Neural crest cell (in vitro differentiated cells): ENCODE measurements at regions not wholly inside any gene's neighbourhood (a gene's known extent, or its start where the extent isn't known, plus 50 kb on each side); places are given as distances from the start of the nearest gene placed in this dataset.

Source experiments
- DNase-seq: peaks from one replicate; pipeline ENCODE4 v3.0.0; 2021; ENCODE audit warnings: low read depth, mixed read lengths, low spot score
- H3K27ac Mint-ChIP-seq: one replicate; pipeline ENCODE4 v1.8.0; 2021; ENCODE audit warnings: mild to moderate bottlenecking, mixed read lengths; ENCODE audit not compliant: unreplicated experiment
- H3K27me3 Mint-ChIP-seq: 2 replicates; pipeline ENCODE4 v1.8.0; 2021; ENCODE audit warnings: low read depth, mild to moderate bottlenecking, mixed read lengths
- H3K36me3 Mint-ChIP-seq: 2 replicates; pipeline ENCODE4 v1.8.0; 2021; ENCODE audit warnings: low read depth, mild to moderate bottlenecking, mixed read lengths
- H3K4me1 Mint-ChIP-seq: 2 replicates; pipeline ENCODE4 v1.8.0; 2021; ENCODE audit warnings: mixed read lengths
- H3K4me3 Mint-ChIP-seq: one replicate; pipeline ENCODE4 v1.8.0; 2021; ENCODE audit warnings: mild to moderate bottlenecking, mixed read lengths
- H3K9me3 Mint-ChIP-seq: 2 replicates; pipeline ENCODE4 v1.8.0; 2021; ENCODE audit warnings: mixed read lengths
- TF ChIP-seq, protein P1 (sequence below): fragments of 200-600 bp; sonication (generic); conservative IDR thresholded peaks from 2 replicates; pipeline ENCODE4 v1.5.0; 2021; ENCODE audit warnings: antibody characterized with exemption, mild to moderate bottlenecking

DNA sequence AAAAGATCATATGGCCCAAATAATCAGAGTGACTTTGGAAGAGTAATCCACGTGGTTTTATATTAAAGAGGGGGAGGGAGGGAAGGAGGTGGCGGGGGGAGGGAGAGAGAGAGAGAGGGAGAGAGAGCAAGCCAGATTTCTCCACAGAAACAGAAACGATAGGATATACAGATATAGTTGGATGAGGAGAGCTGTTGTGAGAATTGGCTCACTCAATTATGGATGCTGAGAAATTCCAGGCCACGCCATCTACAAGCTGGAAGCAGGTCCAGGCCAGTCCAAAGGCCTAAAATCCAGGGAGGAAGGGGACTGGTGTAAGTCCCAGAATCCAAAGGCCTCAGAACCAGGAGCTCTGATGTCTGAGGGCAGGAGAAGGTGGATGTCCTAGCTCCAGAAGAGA, 75.5 kb downstream of the CXCL12 start:
- DNase-seq: no peak
- H3K36me3 Mint-ChIP-seq: no peaks in the 10 kb centered on the region
- H3K4me3 Mint-ChIP-seq: no peak overlapping the region
- TF ChIP-seq, protein P1, sequence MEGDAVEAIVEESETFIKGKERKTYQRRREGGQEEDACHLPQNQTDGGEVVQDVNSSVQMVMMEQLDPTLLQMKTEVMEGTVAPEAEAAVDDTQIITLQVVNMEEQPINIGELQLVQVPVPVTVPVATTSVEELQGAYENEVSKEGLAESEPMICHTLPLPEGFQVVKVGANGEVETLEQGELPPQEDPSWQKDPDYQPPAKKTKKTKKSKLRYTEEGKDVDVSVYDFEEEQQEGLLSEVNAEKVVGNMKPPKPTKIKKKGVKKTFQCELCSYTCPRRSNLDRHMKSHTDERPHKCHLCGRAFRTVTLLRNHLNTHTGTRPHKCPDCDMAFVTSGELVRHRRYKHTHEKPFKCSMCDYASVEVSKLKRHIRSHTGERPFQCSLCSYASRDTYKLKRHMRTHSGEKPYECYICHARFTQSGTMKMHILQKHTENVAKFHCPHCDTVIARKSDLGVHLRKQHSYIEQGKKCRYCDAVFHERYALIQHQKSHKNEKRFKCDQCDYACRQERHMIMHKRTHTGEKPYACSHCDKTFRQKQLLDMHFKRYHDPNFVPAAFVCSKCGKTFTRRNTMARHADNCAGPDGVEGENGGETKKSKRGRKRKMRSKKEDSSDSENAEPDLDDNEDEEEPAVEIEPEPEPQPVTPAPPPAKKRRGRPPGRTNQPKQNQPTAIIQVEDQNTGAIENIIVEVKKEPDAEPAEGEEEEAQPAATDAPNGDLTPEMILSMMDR: no peak
- peaks cover 8% of the 10 kb centered on the region for H3K4me1 Mint-ChIP-seq
- peaks cover 2% of the 10 kb centered on the region for H3K27me3 Mint-ChIP-seq
- H3K27ac Mint-ChIP-seq: no peak overlapping the region
- peaks cover 4% of the 10 kb centered on the region for H3K9me3 Mint-ChIP-seq

DNA sequence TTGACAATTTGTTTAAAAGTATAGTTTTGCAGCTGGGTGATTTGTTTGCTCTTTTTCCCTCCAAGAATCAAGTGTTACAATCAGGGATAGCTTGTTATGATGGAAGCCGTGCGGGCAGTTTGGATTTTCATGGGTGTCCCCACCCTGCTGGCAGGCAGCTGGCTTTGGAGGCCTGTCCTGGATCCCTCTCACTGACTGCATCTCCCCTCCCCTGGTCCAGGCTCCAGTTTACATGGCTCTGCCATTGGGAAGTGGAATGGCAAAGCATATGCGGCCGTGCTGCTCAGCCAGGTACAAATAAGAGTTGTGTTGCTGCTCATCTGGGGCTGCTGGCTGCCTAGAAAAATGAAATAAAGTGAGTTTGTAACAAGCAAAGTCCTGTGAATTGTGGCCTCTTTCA, 76.0 kb downstream of the CXCL12 start:
- TF ChIP-seq, protein P1: no peak
- peaks cover 8% of the 10 kb centered on the region for H3K4me1 Mint-ChIP-seq
- no peak overlapping the region for H3K27ac Mint-ChIP-seq
- no peaks in the 10 kb centered on the region for H3K36me3 Mint-ChIP-seq
- peaks cover 2% of the 10 kb centered on the region for H3K27me3 Mint-ChIP-seq
- no peak overlapping the region for H3K4me3 Mint-ChIP-seq
- H3K9me3 Mint-ChIP-seq: peaks cover 8% of the 10 kb centered on the region
- no peak for DNase-seq

DNA sequence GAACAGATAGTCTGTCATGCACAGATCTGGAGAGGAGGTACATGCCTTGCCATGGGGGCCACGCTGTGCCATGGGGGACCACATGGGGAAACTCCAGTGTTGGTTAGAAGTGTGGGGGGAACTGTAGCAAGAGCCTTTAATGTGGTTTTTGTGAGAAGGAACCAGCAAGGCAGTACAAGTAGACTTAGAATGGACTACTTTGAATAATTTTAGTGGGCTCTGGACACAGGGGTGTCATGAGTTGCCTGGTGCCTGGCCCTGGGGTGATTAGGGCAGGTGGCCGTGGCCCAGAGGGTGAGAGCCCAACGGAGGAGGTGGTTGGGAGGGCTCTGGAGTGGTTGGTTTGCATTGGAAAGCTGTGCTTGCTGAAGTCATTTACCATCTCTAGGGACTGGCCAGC, 77.2 kb downstream of the CXCL12 start:
- Mint-ChIP-seq H3K27ac (no peak overlapping the region), H3K9me3 (peaks cover 11% of the 10 kb centered on the region), H3K36me3 (no peaks in the 10 kb centered on the region), H3K27me3 (peaks cover 2% of the 10 kb centered on the region), H3K4me3 (no peak overlapping the region), H3K4me1 (peaks cover 8% of the 10 kb centered on the region)
- no peak for DNase-seq
- TF ChIP-seq, protein P1: no peak

DNA sequence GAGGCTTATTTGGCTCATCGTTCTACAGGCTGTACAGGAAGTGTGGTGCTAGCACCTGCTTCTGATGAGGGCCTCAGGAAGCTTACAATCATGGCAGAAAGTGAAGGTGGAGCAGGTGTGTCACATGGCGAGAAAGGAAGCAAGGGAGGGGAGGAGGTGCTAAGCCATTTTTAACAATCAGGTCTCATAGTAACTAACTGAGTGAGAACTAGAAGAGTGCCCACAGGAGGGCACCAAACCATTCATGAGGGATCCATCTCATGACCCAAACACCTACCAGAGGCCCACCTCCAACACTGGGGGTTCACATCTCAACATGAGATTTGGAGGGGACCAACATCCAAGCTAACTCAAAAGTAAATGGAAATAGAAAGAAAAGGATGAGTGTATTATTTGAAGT, 78.1 kb downstream of the CXCL12 start:
- TF ChIP-seq, protein P1: peak; percentile 22
- H3K9me3 Mint-ChIP-seq: peaks cover 12% of the 10 kb centered on the region
- H3K4me3 Mint-ChIP-seq: no peak overlapping the region
- peaks cover 7% of the 10 kb centered on the region for H3K4me1 Mint-ChIP-seq
- no peaks in the 10 kb centered on the region for H3K36me3 Mint-ChIP-seq
- no peak for DNase-seq
- peaks cover 2% of the 10 kb centered on the region for H3K27me3 Mint-ChIP-seq
- no peak overlapping the region for H3K27ac Mint-ChIP-seq

DNA sequence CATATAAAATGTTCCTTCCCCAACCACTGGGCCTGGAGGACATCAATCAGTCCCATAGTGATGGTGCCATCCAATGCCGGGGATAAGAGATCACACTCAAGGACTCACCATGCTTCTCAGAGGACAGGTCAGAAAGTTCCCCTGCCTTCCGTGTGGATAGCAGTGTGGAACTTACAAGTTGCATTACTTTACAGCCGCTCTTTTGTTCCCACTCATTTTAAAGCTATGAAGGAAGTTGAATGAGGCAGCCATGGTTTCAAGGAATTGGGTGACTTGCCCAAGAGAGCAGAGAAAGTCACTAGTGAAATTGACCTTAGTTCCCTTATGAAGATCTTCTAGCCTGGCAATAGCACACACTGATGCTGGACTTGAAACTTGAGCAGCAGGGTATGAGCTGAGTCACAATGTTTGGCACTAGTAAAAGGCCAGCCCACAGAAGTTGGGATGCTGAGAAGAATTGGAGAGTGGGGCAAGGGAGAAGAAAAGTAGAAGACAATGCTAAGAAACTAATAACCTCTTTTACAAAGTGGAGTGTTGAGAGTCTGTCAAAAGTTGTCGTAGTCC, 78.7 kb downstream of the CXCL12 start:
- H3K36me3 Mint-ChIP-seq: no peaks in the 10 kb centered on the region
- H3K27ac Mint-ChIP-seq: no peak overlapping the region
- peaks cover 12% of the 10 kb centered on the region for H3K9me3 Mint-ChIP-seq
- TF ChIP-seq, protein P1: no peak
- no peak overlapping the region for H3K4me3 Mint-ChIP-seq
- peaks cover 3% of the 10 kb centered on the region for H3K4me1 Mint-ChIP-seq
- no peak for DNase-seq
- H3K27me3 Mint-ChIP-seq: peaks cover 2% of the 10 kb centered on the region
